Right ventricle myocardium superior (tissue), 1 donor: ENCODE measurements at regions not wholly inside any gene's neighbourhood (a gene's known extent, or its start where the extent isn't known, plus 50 kb on each side); places are given as distances from the start of the nearest gene placed in this dataset.
"Not testable (repeated sequence)": the region's sequence is repeated elsewhere in the genome, so short reads cannot be mapped to it uniquely, and the experiment has no call there.

Experiments
- ATAC-seq: fragments of 200-7000 bp; cut with Tn5 transposase; one replicate; pipeline ENCODE4 v1.9.1; 2020; ENCODE audit warnings: mild to moderate bottlenecking; ENCODE audit not compliant: poor library complexity
- DNase-seq: peaks from one replicate; pipeline ENCODE4 v3.0.0-alpha.2; 2020
- intact Hi-C: fragments of 100-400 bp; cut with DNase I; formaldehyde crosslinking; loops from one replicate; pipeline ENCODE4 v1.11.2; 2022
- donor health status: DM: no; HTN: yes; CAD: no; lungs with severe emphysema.

- not testable (repeated sequence) for ATAC-seq, DNase-seq
- intact Hi-C loops = loop anchor here (5.0 kb wide), 1 partner anchor 469 kb away; no protein-coding TSS in a partner anchor
Measured at GRCh38 chr5:34466519-34467388, 189.4 kb upstream of the RAI14 start.

- intact Hi-C loops = loop anchor here (5.0 kb wide), 1 partner anchor 470 kb away; no protein-coding TSS in a partner anchor
- DNase-seq = no peak
- no peak for ATAC-seq
Measured at GRCh38 chr5:34467436-34467835, 188.7 kb upstream of the RAI14 start.

GRCh38 chr5:34467984-34468383 lies 188.1 kb upstream of the RAI14 start:
- DNase-seq, ATAC-seq: not testable (repeated sequence)
- intact Hi-C loops = loop anchor here (5.0 kb wide), 1 partner anchor 471 kb away; no protein-coding TSS in a partner anchor

- intact Hi-C loops = loop anchor here (5.0 kb wide), 1 partner anchor 473 kb away; no protein-coding TSS in a partner anchor
- DNase-seq (no peak), ATAC-seq (no peak)
Measured at GRCh38 chr5:34469971-34470370, 186.2 kb upstream of the RAI14 start.

GRCh38 chr5:34474573-34475021 lies 181.5 kb upstream of the RAI14 start:
- peak; percentile 73 for ATAC-seq
- intact Hi-C loops = no loop called here
- DNase-seq = no peak

- ATAC-seq (no peak), DNase-seq (no peak)
- intact Hi-C loops = no loop called here
Measured at GRCh38 chr5:34475249-34475966, 180.7 kb upstream of the RAI14 start.

- intact Hi-C loops = no loop called here
- ATAC-seq (no peak), DNase-seq (no peak)
Measured at GRCh38 chr5:34476941-34477565, 179.1 kb upstream of the RAI14 start.

GRCh38 chr5:34480810-34481528 lies 175.2 kb upstream of the RAI14 start:
- ATAC-seq = no peak
- no peak for DNase-seq
- intact Hi-C loops = loop anchor here (10.0 kb wide), 1 partner anchor 524 kb away; no protein-coding TSS in a partner anchor

- ATAC-seq = no peak
- DNase-seq = no peak
- intact Hi-C loops = loop anchor here (10.0 kb wide), 1 partner anchor 521 kb away; no protein-coding TSS in a partner anchor
Measured at GRCh38 chr5:34483442-34484033, 172.6 kb upstream of the RAI14 start.

GRCh38 chr5:34484216-34484920 lies 171.8 kb upstream of the RAI14 start:
- ATAC-seq = no peak
- intact Hi-C loops = loop anchor here (10.0 kb wide), 1 partner anchor 520 kb away; no protein-coding TSS in a partner anchor

GRCh38 chr5:34485768-34486030 lies 170.4 kb upstream of the RAI14 start:
- intact Hi-C loops = loop anchor here (5.0 to 10.0 kb wide), 2 partner anchors 412 to 519 kb away; no protein-coding TSS in a partner anchor
- ATAC-seq = no peak
- DNase-seq = no peak

More at GRCh38 chr5:34484216-34484920, 171.8 kb upstream of the RAI14 start:
- no peak for DNase-seq

- intact Hi-C loops = loop anchor here (5.0 to 10.0 kb wide), 2 partner anchors 411 to 518 kb away; no protein-coding TSS in a partner anchor
- ATAC-seq = peak; percentile 90
Measured at GRCh38 chr5:34486160-34486848, 169.8 kb upstream of the RAI14 start.

GRCh38 chr5:34486849-34487158 lies 169.3 kb upstream of the RAI14 start:
- intact Hi-C loops = loop anchor here (5.0 to 10.0 kb wide), 2 partner anchors 410 to 518 kb away; no protein-coding TSS in a partner anchor
- DNase-seq (no peak), ATAC-seq (peak; percentile 44)

More at GRCh38 chr5:34486160-34486848, 169.8 kb upstream of the RAI14 start:
- DNase-seq = peak; percentile 86

- peak; percentile 39 for ATAC-seq
- intact Hi-C loops = loop anchor here (5.0 to 10.0 kb wide), 2 partner anchors 410 to 517 kb away; no protein-coding TSS in a partner anchor
- DNase-seq = no peak
Measured at GRCh38 chr5:34487159-34487879, 168.8 kb upstream of the RAI14 start.

- no peak for DNase-seq
- ATAC-seq = no peak
- intact Hi-C loops = loop anchor here (5.0 to 10.0 kb wide), 2 partner anchors 409 to 517 kb away; no protein-coding TSS in a partner anchor
Measured at GRCh38 chr5:34487956-34488355, 168.2 kb upstream of the RAI14 start.

- ATAC-seq (peak; percentile 54), DNase-seq (no peak)
- intact Hi-C loops = loop anchor here (5.0 to 10.0 kb wide), 2 partner anchors 408 to 516 kb away; no protein-coding TSS in a partner anchor
Measured at GRCh38 chr5:34488984-34489383, 167.1 kb upstream of the RAI14 start.
